Fibroblast of lung (primary cell): ENCODE measurements at regions not wholly inside any gene's neighbourhood (a gene's known extent, or its start where the extent isn't known, plus 50 kb on each side); places are given as distances from the start of the nearest gene placed in this dataset.

Experiments used
- DNase-seq, 2 donors: peaks; one replicate each; pipeline versions ENCODE4 v3.0.0 to v3.0.0-alpha.2; 2010; ENCODE audit warnings: low read depth in 2 of 2
- H2AFZ ChIP-seq: 2 replicates; pipeline ENCODE4 v1.5.1; 2012; ENCODE audit warnings: low read length, control low read depth, inconsistent platforms
- H3K27ac ChIP-seq: 2 replicates; pipeline ENCODE4 v1.5.1; 2011; ENCODE audit warnings: low read length, control low read depth; ENCODE audit not compliant: insufficient read depth
- H3K27me3 ChIP-seq: 2 replicates; pipeline ENCODE4 v1.5.1; 2011; ENCODE audit warnings: mild to moderate bottlenecking, low read length; ENCODE audit not compliant: control insufficient read depth, insufficient read depth
- H3K36me3 ChIP-seq: 2 replicates; pipeline ENCODE4 v1.5.1; 2011; ENCODE audit warnings: low read length; ENCODE audit not compliant: control insufficient read depth, insufficient read depth
- H3K4me1 ChIP-seq: 2 replicates; pipeline ENCODE4 v1.5.1; 2011; ENCODE audit warnings: low read length; ENCODE audit not compliant: control insufficient read depth, insufficient read depth; ENCODE audit errors: extremely low read depth
- H3K4me2 ChIP-seq: 2 replicates; pipeline ENCODE4 v1.5.1; 2011; ENCODE audit warnings: low read length, control low read depth; ENCODE audit not compliant: insufficient read depth; ENCODE audit errors: extremely low read depth
- H3K4me3 ChIP-seq, 4 experiments: fragments of 200-600 bp in 1 of 4; sonication (generic) in 1 of 4; replicated peaks in 1 of 4; 2 replicates each; pipeline ENCODE4 v1.5.1; 2011 to 2016; ENCODE audit warnings: low read length in 4 of 4, low read depth in 3 of 4, mild to moderate bottlenecking in 3 of 4, control low read depth in 2 of 4, inconsistent platforms in 1 of 4, mixed read lengths in 1 of 4; ENCODE audit not compliant: insufficient read depth in 1 of 4; ENCODE audit errors: control extremely low read depth in 1 of 4
- H3K79me2 ChIP-seq: 2 replicates; pipeline ENCODE4 v1.5.1; 2012; ENCODE audit warnings: mild to moderate bottlenecking, low read length, inconsistent platforms; ENCODE audit not compliant: control insufficient read depth, insufficient read depth
- H3K9ac ChIP-seq: 2 replicates; pipeline ENCODE4 v1.5.1; 2011; ENCODE audit warnings: mild to moderate bottlenecking, low read length, control low read depth; ENCODE audit not compliant: insufficient read depth
- H3K9me3 ChIP-seq: 2 replicates; pipeline ENCODE4 v1.5.1; 2012; ENCODE audit warnings: low read depth, low read length; ENCODE audit not compliant: control insufficient read depth, insufficient read depth
- H4K20me1 ChIP-seq: 2 replicates; pipeline ENCODE4 v1.5.1; 2011; ENCODE audit warnings: low read length; ENCODE audit not compliant: control insufficient read depth, insufficient read depth; ENCODE audit errors: extremely low read depth
- CTCF ChIP-seq, 2 donors: IDR thresholded peaks in 1 of 2; conservative IDR thresholded peaks in 1 of 2; 1 replicate in 1 of 2; 2 replicates in 1 of 2; pipeline ENCODE4 v1.5.1; 2011 to 2012; ENCODE audit warnings: low read length in 2 of 2, control low read depth in 1 of 2, inconsistent platforms in 1 of 2, low read depth in 1 of 2, mild to moderate bottlenecking in 1 of 2
- EZH2 ChIP-seq: IDR thresholded peaks from 2 replicates; pipeline ENCODE4 v1.5.1; 2012; ENCODE audit warnings: low read length, control low read depth, mild to moderate bottlenecking; ENCODE audit errors: missing control alignments

GRCh38 chr3:6260551-6261191, 600.2 kb upstream of the GRM7 start:
- no peaks in the 10 kb centered on the region for H4K20me1 ChIP-seq
- no peaks in the 10 kb centered on the region for H3K36me3 ChIP-seq
- no peaks in the 10 kb centered on the region for H3K9me3 ChIP-seq
- H3K79me2 ChIP-seq: no peaks in the 10 kb centered on the region
- H3K27me3 ChIP-seq: no peaks in the 10 kb centered on the region
- H3K4me3 ChIP-seq: no peak overlapping the region
- no peak overlapping the region for H2AFZ ChIP-seq
- TF ChIP-seq CTCF (conservative IDR thresholded peaks at IDR 0.05 in 1 of 2, IDR thresholded peaks at IDR 0.05 in 1 of 2; ENCODE audit: low read depth in 1 of 2, low read length in 2 of 2): no peak
- no peak for TF ChIP-seq EZH2
- H3K27ac ChIP-seq: no peak overlapping the region
- no peaks in the 10 kb centered on the region for H3K4me1 ChIP-seq
- H3K4me2 ChIP-seq: no peak overlapping the region
- H3K9ac ChIP-seq: no peak overlapping the region
- no peak for DNase-seq

GRCh38 chr3:6262010-6262409, 598.9 kb upstream of the GRM7 start:
- no peaks in the 10 kb centered on the region for H3K27me3 ChIP-seq
- H3K9ac ChIP-seq: no peak overlapping the region
- H3K4me3 ChIP-seq: no peak overlapping the region
- no peaks in the 10 kb centered on the region for H3K9me3 ChIP-seq
- no peaks in the 10 kb centered on the region for H3K79me2 ChIP-seq
- H3K4me1 ChIP-seq: no peaks in the 10 kb centered on the region
- no peaks in the 10 kb centered on the region for H3K36me3 ChIP-seq
- no peak overlapping the region for H3K4me2 ChIP-seq
- DNase-seq: no peak
- no peak overlapping the region for H3K27ac ChIP-seq
- H2AFZ ChIP-seq: no peak overlapping the region
- H4K20me1 ChIP-seq: no peaks in the 10 kb centered on the region
- TF ChIP-seq EZH2: no peak
- TF ChIP-seq CTCF (conservative IDR thresholded peaks at IDR 0.05 in 1 of 2, IDR thresholded peaks at IDR 0.05 in 1 of 2; ENCODE audit: low read depth in 1 of 2, low read length in 2 of 2): no peak

GRCh38 chr3:6264036-6264435, 596.9 kb upstream of the GRM7 start:
- Histone ChIP-seq H3K36me3 (no peaks in the 10 kb centered on the region), H3K4me3 (no peak overlapping the region), H3K27me3 (no peaks in the 10 kb centered on the region), H3K4me1 (no peaks in the 10 kb centered on the region), H4K20me1 (no peaks in the 10 kb centered on the region), H2AFZ (no peak overlapping the region), H3K9ac (no peak overlapping the region), H3K27ac (no peak overlapping the region), H3K4me2 (no peak overlapping the region), H3K9me3 (no peaks in the 10 kb centered on the region), H3K79me2 (no peaks in the 10 kb centered on the region)
- TF ChIP-seq EZH2 (no peak), CTCF (conservative IDR thresholded peaks at IDR 0.05 in 1 of 2, IDR thresholded peaks at IDR 0.05 in 1 of 2; ENCODE audit: low read depth in 1 of 2, low read length in 2 of 2) (no peak)
- no peak for DNase-seq
